BE2C (cell line): ENCODE measurements at regions not wholly inside any gene's neighbourhood (a gene's known extent, or its start where the extent isn't known, plus 50 kb on each side); places are given as distances from the start of the nearest gene placed in this dataset.

Experiments
- DNase-seq: peaks from one replicate; pipeline ENCODE4 v3.0.0-alpha.2; 2020
- H3K27me3 ChIP-seq: fragments of 250-450 bp; sonication (Bioruptor Pico); 2 replicates; pipeline ENCODE4 v1.5.1; 2020; ENCODE audit warnings: mild to moderate bottlenecking
- H3K36me3 ChIP-seq: fragments of 250-450 bp; sonication (Bioruptor Pico); 2 replicates; pipeline ENCODE4 v1.5.1; 2020; ENCODE audit warnings: mild to moderate bottlenecking
- H3K4me1 ChIP-seq: fragments of 250-450 bp; sonication (Bioruptor Pico); 2 replicates; pipeline ENCODE4 v1.5.1; 2020
- H3K4me3 ChIP-seq: 2 replicates; pipeline ENCODE4 v1.5.1; 2011; ENCODE audit warnings: low read depth, low read length
- H3K9me3 ChIP-seq: fragments of 250-450 bp; sonication (Bioruptor Pico); 2 replicates; pipeline ENCODE4 v1.5.1; 2020
- CTCF ChIP-seq: IDR thresholded peaks from 2 replicates; pipeline ENCODE4 v1.5.1; 2012; ENCODE audit warnings: mild to moderate bottlenecking, low read depth, low read length

GRCh38 chr17:74012465-74012864 lies 191.0 kb upstream of the RPL38 start:
- Histone ChIP-seq H3K36me3 (no peaks in the 10 kb centered on the region), H3K27me3 (no peaks in the 10 kb centered on the region), H3K9me3 (no peaks in the 10 kb centered on the region), H3K4me1 (peaks cover 45% of the 10 kb centered on the region), H3K4me3 (no peak overlapping the region)
- DNase-seq = peak; percentile 62
- TF ChIP-seq CTCF = no peak

GRCh38 chr17:74015316-74015715 lies 188.2 kb upstream of the RPL38 start:
- H3K9me3 ChIP-seq = no peaks in the 10 kb centered on the region
- H3K27me3 ChIP-seq = no peaks in the 10 kb centered on the region
- no peak for TF ChIP-seq CTCF
- peaks cover 31% of the 10 kb centered on the region for H3K4me1 ChIP-seq
- H3K4me3 ChIP-seq = no peak overlapping the region
- no peaks in the 10 kb centered on the region for H3K36me3 ChIP-seq
- no peak for DNase-seq

GRCh38 chr17:74015990-74016389 lies 187.5 kb upstream of the RPL38 start:
- TF ChIP-seq CTCF = no peak
- Histone ChIP-seq H3K27me3 (no peaks in the 10 kb centered on the region), H3K4me1 (peaks cover 29% of the 10 kb centered on the region), H3K9me3 (no peaks in the 10 kb centered on the region), H3K36me3 (no peaks in the 10 kb centered on the region), H3K4me3 (no peak overlapping the region)
- DNase-seq = no peak

GRCh38 chr17:74016461-74016860 lies 187.0 kb upstream of the RPL38 start:
- H3K27me3 ChIP-seq = no peaks in the 10 kb centered on the region
- H3K4me1 ChIP-seq = peaks cover 24% of the 10 kb centered on the region
- H3K4me3 ChIP-seq = no peak overlapping the region
- no peak for DNase-seq
- no peaks in the 10 kb centered on the region for H3K9me3 ChIP-seq
- H3K36me3 ChIP-seq = no peaks in the 10 kb centered on the region
- no peak for TF ChIP-seq CTCF

GRCh38 chr17:74017466-74017865 lies 186.0 kb upstream of the RPL38 start:
- no peaks in the 10 kb centered on the region for H3K36me3 ChIP-seq
- peaks cover 19% of the 10 kb centered on the region for H3K4me1 ChIP-seq
- no peaks in the 10 kb centered on the region for H3K27me3 ChIP-seq
- H3K4me3 ChIP-seq = no peak overlapping the region
- no peak for TF ChIP-seq CTCF
- no peaks in the 10 kb centered on the region for H3K9me3 ChIP-seq
- DNase-seq = no peak

GRCh38 chr17:74018115-74018514 lies 185.4 kb upstream of the RPL38 start:
- H3K9me3 ChIP-seq = no peaks in the 10 kb centered on the region
- no peaks in the 10 kb centered on the region for H3K36me3 ChIP-seq
- H3K27me3 ChIP-seq = no peaks in the 10 kb centered on the region
- DNase-seq = no peak
- no peak overlapping the region for H3K4me3 ChIP-seq
- TF ChIP-seq CTCF = no peak
- peaks cover 15% of the 10 kb centered on the region for H3K4me1 ChIP-seq
